Neural progenitor cell (in vitro differentiated cells): ENCODE measurements at regions not wholly inside any gene's neighbourhood (a gene's known extent, or its start where the extent isn't known, plus 50 kb on each side); places are given as distances from the start of the nearest gene placed in this dataset.

ENCODE experiments used
- DNase-seq: peaks from one replicate; pipeline ENCODE4 v3.0.0-alpha.2; 2016; ENCODE audit warnings: low spot score
- H2AFZ ChIP-seq: fragments of 200-600 bp; sonication (generic); replicated peaks from 2 replicates; pipeline ENCODE4 v1.6.1; 2016; ENCODE audit warnings: antibody characterized with exemption
- H3F3A ChIP-seq: fragments of 200-600 bp; sonication (generic); 2 replicates; pipeline ENCODE4 v1.6.1; 2016; ENCODE audit warnings: antibody characterized with exemption, low read depth
- H3K27ac ChIP-seq: fragments of 200-600 bp; sonication (generic); 2 replicates; pipeline ENCODE4 v1.5.1; 2016; ENCODE audit warnings: mild to moderate bottlenecking
- H3K27me3 ChIP-seq: fragments of 200-600 bp; sonication (generic); 2 replicates; pipeline ENCODE4 v1.6.1; 2016; ENCODE audit warnings: mild to moderate bottlenecking, moderate library complexity
- H3K36me3 ChIP-seq: fragments of 200-600 bp; sonication (generic); 2 replicates; pipeline ENCODE4 v1.5.1; 2016
- H3K4me1 ChIP-seq: fragments of 200-600 bp; sonication (generic); 2 replicates; pipeline ENCODE4 v1.6.1; 2016; ENCODE audit warnings: mixed run types
- H3K4me2 ChIP-seq: fragments of 200-600 bp; sonication (generic); 2 replicates; pipeline ENCODE4 v1.6.1; 2016
- H3K4me3 ChIP-seq: fragments of 200-600 bp; sonication (generic); 2 replicates; pipeline ENCODE4 v1.5.1; 2016
- H3K79me2 ChIP-seq: fragments of 200-600 bp; sonication (generic); 2 replicates; pipeline ENCODE4 v1.6.1; 2016; ENCODE audit warnings: low read depth
- H3K9ac ChIP-seq: fragments of 200-600 bp; sonication (generic); 2 replicates; pipeline ENCODE4 v1.6.1; 2016
- H3K9me3 ChIP-seq: fragments of 200-600 bp; sonication (generic); 2 replicates; pipeline ENCODE4 v1.5.1; 2016; ENCODE audit warnings: low read depth
- H4K20me1 ChIP-seq: fragments of 200-600 bp; sonication (generic); 2 replicates; pipeline ENCODE4 v1.6.1; 2016; ENCODE audit warnings: low read depth
- H3K27ac Mint-ChIP-seq: 3 replicates; pipeline ENCODE4 v1.8.0; 2021; ENCODE audit warnings: mixed read lengths
- H3K27me3 Mint-ChIP-seq: 2 replicates; pipeline ENCODE4 v1.8.0; 2022; ENCODE audit warnings: low read depth, mild to moderate bottlenecking, inconsistent platforms, moderate library complexity, mixed read lengths; ENCODE audit not compliant: insufficient read depth
- H3K36me3 Mint-ChIP-seq: 3 replicates; pipeline ENCODE4 v1.8.0; 2021; ENCODE audit warnings: mixed read lengths
- H3K4me1 Mint-ChIP-seq: 3 replicates; pipeline ENCODE4 v1.8.0; 2021; ENCODE audit warnings: mixed read lengths
- H3K4me3 Mint-ChIP-seq: 3 replicates; pipeline ENCODE4 v1.8.0; 2021; ENCODE audit warnings: mild to moderate bottlenecking, moderate library complexity, mixed read lengths
- H3K9me3 Mint-ChIP-seq: 3 replicates; pipeline ENCODE4 v1.8.0; 2020; ENCODE audit warnings: mixed read lengths
- CTCF ChIP-seq: fragments of 200-600 bp; sonication (generic); IDR thresholded peaks from 2 replicates; pipeline ENCODE4 v1.5.1; 2017; ENCODE audit warnings: antibody characterized with exemption, mild to moderate bottlenecking
- EZH2 ChIP-seq: fragments of 200-600 bp; sonication (generic); IDR thresholded peaks from 2 replicates; pipeline ENCODE4 v1.6.1; 2017; ENCODE audit warnings: antibody characterized with exemption, mild to moderate bottlenecking, moderate library complexity
- EZH2phosphoT487 ChIP-seq: fragments of 200-600 bp; sonication (generic); IDR thresholded peaks from 2 replicates; pipeline ENCODE4 v1.6.1; 2017; ENCODE audit warnings: antibody characterized with exemption

GRCh38 chr10:107413971-107414370 is 249.5 kb upstream of the SORCS1 start:
- Histone ChIP-seq H4K20me1 (no peaks in the 10 kb centered on the region), H3K27ac (no peak overlapping the region), H3K36me3 (no peaks in the 10 kb centered on the region), H2AFZ (no peak overlapping the region), H3K27me3 (no peaks in the 10 kb centered on the region), H3K79me2 (no peaks in the 10 kb centered on the region), H3K9ac (no peak overlapping the region), H3K4me3 (no peak overlapping the region), H3F3A (no peaks in the 10 kb centered on the region), H3K4me1 (no peaks in the 10 kb centered on the region), H3K9me3 (no peaks in the 10 kb centered on the region), H3K4me2 (no peak overlapping the region)
- Mint-ChIP-seq H3K27ac (no peak overlapping the region), H3K4me1 (no peaks in the 10 kb centered on the region), H3K36me3 (no peaks in the 10 kb centered on the region), H3K4me3 (no peak overlapping the region), H3K27me3 (no peaks in the 10 kb centered on the region), H3K9me3 (no peaks in the 10 kb centered on the region)
- DNase-seq: no peak
- TF ChIP-seq CTCF (no peak), EZH2phosphoT487 (no peak), EZH2 (no peak)

GRCh38 chr10:107409522-107409921 is 245.0 kb upstream of the SORCS1 start:
- Histone ChIP-seq H3K4me3 (no peak overlapping the region), H3K9ac (no peak overlapping the region), H3F3A (no peaks in the 10 kb centered on the region), H3K27me3 (no peaks in the 10 kb centered on the region), H2AFZ (no peak overlapping the region), H3K9me3 (no peaks in the 10 kb centered on the region), H3K79me2 (no peaks in the 10 kb centered on the region), H3K4me2 (no peak overlapping the region), H3K27ac (no peak overlapping the region), H3K4me1 (no peaks in the 10 kb centered on the region), H4K20me1 (no peaks in the 10 kb centered on the region), H3K36me3 (no peaks in the 10 kb centered on the region)
- Mint-ChIP-seq H3K9me3 (no peaks in the 10 kb centered on the region), H3K36me3 (no peaks in the 10 kb centered on the region), H3K4me1 (no peaks in the 10 kb centered on the region), H3K4me3 (no peak overlapping the region), H3K27ac (no peak overlapping the region), H3K27me3 (no peaks in the 10 kb centered on the region)
- peak; percentile 51 for TF ChIP-seq CTCF
- no peak for TF ChIP-seq EZH2phosphoT487
- TF ChIP-seq EZH2: no peak
- DNase-seq: peak; percentile 47

- no peak overlapping the region for H3K27ac ChIP-seq
- H3K9ac ChIP-seq: no peak overlapping the region
- no peak overlapping the region for H2AFZ ChIP-seq
- no peaks in the 10 kb centered on the region for H3K27me3 ChIP-seq
- H3K27ac Mint-ChIP-seq: no peak overlapping the region
- TF ChIP-seq EZH2phosphoT487 (no peak), EZH2 (no peak), CTCF (no peak)
- no peaks in the 10 kb centered on the region for H3K27me3 Mint-ChIP-seq
- H3K4me3 ChIP-seq: no peak overlapping the region
- no peaks in the 10 kb centered on the region for H3K9me3 ChIP-seq
- no peaks in the 10 kb centered on the region for H3F3A ChIP-seq
- H3K4me1 ChIP-seq: no peaks in the 10 kb centered on the region
- no peak for DNase-seq
- no peaks in the 10 kb centered on the region for H3K36me3 Mint-ChIP-seq
- no peaks in the 10 kb centered on the region for H3K4me1 Mint-ChIP-seq
- H3K79me2 ChIP-seq: no peaks in the 10 kb centered on the region
- H3K4me2 ChIP-seq: no peak overlapping the region
- H3K36me3 ChIP-seq: no peaks in the 10 kb centered on the region
- H3K9me3 Mint-ChIP-seq: peaks cover 3% of the 10 kb centered on the region
- no peaks in the 10 kb centered on the region for H4K20me1 ChIP-seq
- H3K4me3 Mint-ChIP-seq: no peak overlapping the region
Observed at GRCh38 chr10:107398115-107398514, 233.6 kb upstream of the SORCS1 start.

- DNase-seq: no peak
- Histone ChIP-seq H3K4me3 (no peak overlapping the region), H3K9ac (no peak overlapping the region), H3K4me2 (no peak overlapping the region), H3K4me1 (peaks cover 9% of the 10 kb centered on the region), H3K79me2 (no peaks in the 10 kb centered on the region), H3K27ac (no peak overlapping the region), H3K27me3 (no peaks in the 10 kb centered on the region), H3K9me3 (no peaks in the 10 kb centered on the region), H4K20me1 (no peaks in the 10 kb centered on the region), H3F3A (no peaks in the 10 kb centered on the region), H3K36me3 (no peaks in the 10 kb centered on the region), H2AFZ (no peak overlapping the region)
- no peaks in the 10 kb centered on the region for H3K4me1 Mint-ChIP-seq
- H3K9me3 Mint-ChIP-seq: no peaks in the 10 kb centered on the region
- no peaks in the 10 kb centered on the region for H3K36me3 Mint-ChIP-seq
- H3K27ac Mint-ChIP-seq: no peak overlapping the region
- H3K4me3 Mint-ChIP-seq: no peak overlapping the region
- H3K27me3 Mint-ChIP-seq: no peaks in the 10 kb centered on the region
- no peak for TF ChIP-seq EZH2
- TF ChIP-seq EZH2phosphoT487: no peak
- TF ChIP-seq CTCF: no peak
Observed at GRCh38 chr10:107391901-107392300, 227.4 kb upstream of the SORCS1 start.
